HCT116 (cell line): ENCODE measurements at regions not wholly inside any gene's neighbourhood (a gene's known extent, or its start where the extent isn't known, plus 50 kb on each side); places are given as distances from the start of the nearest gene placed in this dataset.
"Not testable (repeated sequence)": the region's sequence is repeated elsewhere in the genome, so short reads cannot be mapped to it uniquely, and the experiment has no call there.

Source experiments
- ATAC-seq: fragments of 200-7000 bp; cut with Tn5 transposase; 2 replicates; pipeline ENCODE4 v1.9.1; 2020; ENCODE audit warnings: mild to moderate bottlenecking, moderate library complexity
- BruUV-seq: library from RNA; stranded (reverse); fragments of 400-500 nt; replicated peaks from 2 replicates; lab custom pipeline; 2021; lab: Mats Ljungman, UMichigan
- CTCF ChIA-PET: fragments of 300-600 bp; sonication (Branson Sonifier 250); formaldehyde crosslinking; loops from one replicate; lab custom pipeline; 2021; ENCODE audit warnings: antibody characterized with exemption; lab: Charles Lee
- POLR2A ChIA-PET: fragments of 300-600, 350-600 bp; sonication (Branson Sonifier 250); formaldehyde crosslinking; loops from one replicate; lab custom pipeline; 2021; ENCODE audit warnings: antibody characterized with exemption; lab: Charles Lee
- RAD21 ChIA-PET, 2 experiments: fragments of 300-600 bp; sonication (Branson Sonifier 250); formaldehyde crosslinking; loops; one replicate each; lab custom pipeline; 2023; ENCODE audit warnings: low total read pairs in 2 of 2; ENCODE audit not compliant: uncharacterized antibody in 2 of 2, unreplicated experiment in 2 of 2, low non-redundant PET in 1 of 2; lab: Charles Lee
- DNase-seq: peaks from one replicate; pipeline ENCODE4 v3.0.0-alpha.2; 2010; ENCODE audit warnings: low read depth, low spot score
- H2AFZ ChIP-seq: fragments of 200-600 bp; shearing (Covaris generic), sonication (generic); 2 replicates; pipeline ENCODE4 v1.6.1; 2017; ENCODE audit warnings: low read depth, mixed run types, mixed read lengths, antibody characterized with exemption, low read length; ENCODE audit not compliant: poor library complexity, severe bottlenecking
- H3K27ac ChIP-seq: 2 replicates; pipeline ENCODE4 v1.5.1; 2012; ENCODE audit warnings: low read depth, low read length
- H3K27me3 ChIP-seq: fragments of 200-600 bp; sonication (generic); 2 replicates; pipeline ENCODE4 v1.6.1; 2016; ENCODE audit warnings: mixed run types, low read length, mixed read lengths; ENCODE audit not compliant: insufficient read depth
- H3K36me3 ChIP-seq, 2 experiments: fragments of 200-500 bp in 1 of 2; fragments of 200-600 bp in 1 of 2; sonication (Bioruptor generic) in 1 of 2; sonication (generic) in 1 of 2; 2 replicates each; pipeline versions ENCODE4 v1.5.1 to v1.6.1; 2014 to 2016; ENCODE audit warnings: low read length in 2 of 2, inconsistent platforms in 1 of 2, mixed read lengths in 1 of 2, mixed run types in 1 of 2; ENCODE audit not compliant: insufficient read depth in 2 of 2, control insufficient read depth in 1 of 2
- H3K4me1 ChIP-seq, 2 experiments: fragments of 200-600 bp in 1 of 2; sonication (generic) in 1 of 2; 2 replicates each; pipeline versions ENCODE4 v1.5.1 to v1.6.1; 2012 to 2017; ENCODE audit warnings: low read length in 2 of 2, inconsistent platforms in 1 of 2, mild to moderate bottlenecking in 1 of 2, mixed read lengths in 1 of 2, mixed run types in 1 of 2, moderate library complexity in 1 of 2; ENCODE audit not compliant: insufficient read depth in 2 of 2, control insufficient read depth in 1 of 2
- H3K4me2 ChIP-seq: fragments of 200-600 bp; sonication (generic); 2 replicates; pipeline ENCODE4 v1.6.1; 2017; ENCODE audit warnings: mixed run types, low read length, mixed read lengths
- H3K4me3 ChIP-seq, 2 experiments: fragments of 200-600 bp in 1 of 2; sonication (generic) in 1 of 2; replicated peaks in 1 of 2; 2 replicates each; pipeline ENCODE4 v1.5.1; 2011 to 2016; ENCODE audit warnings: low read length in 2 of 2, control low read depth in 1 of 2, low read depth in 1 of 2, mild to moderate bottlenecking in 1 of 2, mixed read lengths in 1 of 2, mixed run types in 1 of 2
- H3K79me2 ChIP-seq: fragments of 200-600 bp; sonication (generic); 2 replicates; pipeline ENCODE4 v1.6.1; 2017; ENCODE audit warnings: mild to moderate bottlenecking, mixed run types, low read length, moderate library complexity, mixed read lengths; ENCODE audit not compliant: insufficient read depth
- H3K9ac ChIP-seq: fragments of 200-600 bp; sonication (generic); 2 replicates; pipeline ENCODE4 v1.6.1; 2016; ENCODE audit warnings: low read length, mixed read lengths
- H3K9me2 ChIP-seq: fragments of 200-600 bp; sonication (generic), shearing (Covaris generic); 2 replicates; pipeline ENCODE4 v1.6.1; 2017; ENCODE audit warnings: mixed run types, mild to moderate bottlenecking, moderate library complexity; ENCODE audit not compliant: insufficient read depth
- H3K9me3 ChIP-seq, 2 experiments: fragments of 200-500 bp in 1 of 2; fragments of 200-600 bp in 1 of 2; sonication (Bioruptor generic) in 1 of 2; sonication (generic) in 1 of 2; 2 replicates each; pipeline ENCODE4 v1.6.1; 2014 to 2017; ENCODE audit warnings: low read length in 2 of 2, mixed read lengths in 2 of 2, inconsistent platforms in 1 of 2, low read depth in 1 of 2, mild to moderate bottlenecking in 1 of 2, mixed run types in 1 of 2, moderate library complexity in 1 of 2; ENCODE audit not compliant: control insufficient read depth in 1 of 2, insufficient read depth in 1 of 2
- H4K20me1 ChIP-seq: fragments of 200-600 bp; sonication (generic), shearing (Covaris generic); 2 replicates; pipeline ENCODE4 v1.6.1; 2017; ENCODE audit warnings: mixed run types, mild to moderate bottlenecking, moderate library complexity; ENCODE audit not compliant: insufficient read depth
- YY1 ChIP-seq: IDR thresholded peaks from 2 replicates; pipeline ENCODE4 v1.6.1; 2011; ENCODE audit warnings: low read length, low read depth, moderate library complexity, mild to moderate bottlenecking; ENCODE audit not compliant: insufficient replicate concordance; ENCODE audit errors: extremely low read depth
- ZBTB33 ChIP-seq: IDR thresholded peaks from 2 replicates; pipeline ENCODE4 v1.6.1; 2011; ENCODE audit warnings: mild to moderate bottlenecking, low read length, moderate library complexity; ENCODE audit not compliant: insufficient replicate concordance; ENCODE audit errors: extremely low read depth
- intact Hi-C: fragments of 100-400 bp; cut with micrococcal nuclease; formaldehyde crosslinking; loops from 2 replicates; pipeline ENCODE4 v1.10.0; 2022

- TF ChIP-seq ZBTB33 (no peak), YY1 (no peak)
Observed at GRCh38 chr5:60055168-60055567, 161.6 kb upstream of the PDE4D start (continued).

DNA sequence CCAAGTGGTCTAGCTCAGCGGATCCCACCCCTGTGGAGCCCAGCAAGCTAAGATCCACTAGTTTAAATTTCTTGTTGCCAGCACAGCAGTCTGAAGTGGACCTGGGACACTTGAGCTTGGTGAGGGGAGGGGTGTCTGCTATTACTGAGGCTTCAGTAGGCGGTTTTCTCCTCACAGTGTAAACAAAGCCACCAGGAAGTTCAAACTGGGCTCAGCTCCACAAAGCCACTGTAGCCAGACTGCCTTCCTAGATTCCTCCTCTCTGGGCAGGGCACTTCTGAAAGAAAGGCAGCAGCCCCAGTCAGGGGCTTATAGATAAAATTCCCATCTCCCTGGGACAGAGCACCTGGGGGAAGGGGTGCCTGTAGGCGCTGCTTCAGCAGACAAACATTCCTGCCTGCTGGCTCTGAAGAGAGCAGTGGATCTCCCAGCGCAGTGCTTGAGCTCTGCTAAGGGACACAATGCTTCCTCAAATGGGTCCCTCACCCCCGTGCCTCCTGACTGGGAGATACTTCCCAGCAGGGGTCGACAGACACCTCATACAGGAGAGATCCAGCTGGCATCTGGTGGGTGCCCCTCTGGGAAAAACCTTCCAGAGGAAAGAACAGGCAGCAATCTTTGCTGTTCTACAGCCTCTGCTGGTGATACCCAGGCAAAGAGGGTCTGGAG is 148.6 kb upstream of the PDE4D start:
- H3K4me3 ChIP-seq, POLR2A ChIA-PET, H3K27me3 ChIP-seq, ATAC-seq, H3K4me1 ChIP-seq, intact Hi-C loops, RAD21 ChIA-PET, H3K4me2 ChIP-seq, H3K9me3 ChIP-seq, H3K79me2 ChIP-seq, H3K27ac ChIP-seq, H3K9me2 ChIP-seq, H2AFZ ChIP-seq, H3K36me3 ChIP-seq, BruUV-seq, DNase-seq, H3K9ac ChIP-seq, H4K20me1 ChIP-seq: not testable (repeated sequence)
- CTCF ChIA-PET, result interaction anchor here (1.1 kb wide), 1 partner anchor 245 kb away, joined by 3 read pairs; no protein-coding TSS in a partner anchor

- H3K9ac ChIP-seq, H4K20me1 ChIP-seq, H3K36me3 ChIP-seq, H3K4me2 ChIP-seq, intact Hi-C loops, DNase-seq, H3K79me2 ChIP-seq, H3K9me2 ChIP-seq, RAD21 ChIA-PET, H2AFZ ChIP-seq, ATAC-seq, H3K4me3 ChIP-seq, H3K9me3 ChIP-seq, H3K27me3 ChIP-seq, H3K27ac ChIP-seq, BruUV-seq, POLR2A ChIA-PET, H3K4me1 ChIP-seq: not testable (repeated sequence)
- CTCF ChIA-PET, result interaction anchor here (1.1 kb wide), 1 partner anchor 246 kb away, joined by 3 read pairs; no protein-coding TSS in a partner anchor
Observed at GRCh38 chr5:60041508-60041907, 148.0 kb upstream of the PDE4D start.
